ENCODE measurements at regions not wholly inside any gene's neighbourhood (a gene's known extent, or its start where the extent isn't known, plus 50 kb on each side); places are given as distances from the start of the nearest gene placed in this dataset.

GRCh38 chr12:31778687-31779086 lies 49.9 kb upstream of the AMN1 start:
- BruUV-seq (replicated peaks) = no TSS peak
- no peak overlapping the region for H3K4me3 ChIP-seq (ENCODE audit: low read depth, low read length, poor library complexity, severe bottlenecking)
- POLR2A ChIA-PET (ENCODE audit: low non-redundant PET) = no interaction called here

More at GRCh38 chr12:31778687-31779086, 49.9 kb upstream of the AMN1 start:
- intact Hi-C loops (cut with micrococcal nuclease; ENCODE audit: unreplicated experiment) = no loop called here
- H3K9me3 ChIP-seq (ENCODE audit: low read depth, low read length, poor library complexity, severe bottlenecking) = no peaks in the 10 kb centered on the region
- TF ChIP-seq CTCF (conservative IDR thresholded peaks at IDR 0.05; ENCODE audit: low read depth, low read length) (no peak), EZH2 (IDR thresholded peaks at IDR 0.05; ENCODE audit: borderline replicate concordance, low read depth, low read length, poor library complexity, severe bottlenecking) (no peak)
- DNase-seq (ENCODE audit: low spot score) = no peak
- H3K27me3 ChIP-seq (replicated peaks; ENCODE audit: insufficient read depth, low read depth, low read length, poor library complexity) = no peaks in the 10 kb centered on the region
- CTCF ChIA-PET = no interaction called here
- no peaks in the 10 kb centered on the region for H3K4me1 ChIP-seq (ENCODE audit: insufficient read depth, low read length, poor library complexity, severe bottlenecking)
- no peak overlapping the region for H3K27ac ChIP-seq (ENCODE audit: low read depth, low read length, poor library complexity, severe bottlenecking)
- H3K36me3 ChIP-seq (ENCODE audit: insufficient read depth, low read length, poor library complexity, severe bottlenecking) = no peaks in the 10 kb centered on the region
